Endothelial cell of umbilical vein (primary cell): ENCODE measurements at regions not wholly inside any gene's neighbourhood (a gene's known extent, or its start where the extent isn't known, plus 50 kb on each side); places are given as distances from the start of the nearest gene placed in this dataset.

ENCODE experiments used
- BruUV-seq: library from RNA; stranded (reverse); fragments of 400-500 nt; replicated peaks from 2 replicates; lab custom pipeline; 2021; lab: Mats Ljungman, UMichigan
- CTCF ChIA-PET: fragments of 300-600, 350-600 bp; sonication (Branson Sonifier 250); formaldehyde crosslinking; loops from one replicate; lab custom pipeline; 2021; ENCODE audit warnings: antibody characterized with exemption, inconsistent platforms; lab: Charles Lee
- POLR2A ChIA-PET: fragments of 300-600, 350-600 bp; sonication (Branson Sonifier 250); formaldehyde crosslinking; loops from one replicate; lab custom pipeline; 2021; ENCODE audit warnings: antibody characterized with exemption, inconsistent platforms; lab: Charles Lee
- DNase-seq: peaks from one replicate; pipeline ENCODE4 v3.0.0-alpha.2; 2011; ENCODE audit warnings: low read depth, low spot score
- FAIRE-seq: peaks from 2 replicates; lab custom pipeline; 2011; peaks lifted over from hg19 to GRCh38; lab: Jason Lieb, UNC
- H2AFZ ChIP-seq: 2 replicates; pipeline ENCODE4 v1.6.0; 2012; ENCODE audit warnings: low read depth, low read length, control low read depth, inconsistent platforms
- H3K27ac ChIP-seq: 2 replicates; pipeline ENCODE4 v1.5.1; 2011; ENCODE audit warnings: low read depth, mild to moderate bottlenecking, control low read depth, low read length, moderate library complexity; ENCODE audit not compliant: insufficient read depth
- H3K27me3 ChIP-seq, 2 experiments: 2 replicates each; pipeline versions ENCODE4 v1.6.0 to v1.6.1; 2011; ENCODE audit warnings: low read length in 2 of 2, mixed read lengths in 1 of 2; ENCODE audit not compliant: control insufficient read depth in 2 of 2, insufficient read depth in 2 of 2
- H3K36me3 ChIP-seq, 2 experiments: 2 replicates in 1 of 2; 3 replicates in 1 of 2; pipeline ENCODE4 v1.5.1; 2011; ENCODE audit warnings: low read length in 2 of 2, mild to moderate bottlenecking in 1 of 2, moderate library complexity in 1 of 2; ENCODE audit not compliant: control insufficient read depth in 2 of 2, insufficient read depth in 2 of 2; ENCODE audit errors: extremely low read depth in 1 of 2
- H3K4me1 ChIP-seq: 3 replicates; pipeline ENCODE4 v1.5.1; 2011; ENCODE audit warnings: mild to moderate bottlenecking, low read length; ENCODE audit not compliant: control insufficient read depth, insufficient read depth; ENCODE audit errors: extremely low read depth
- H3K4me2 ChIP-seq: 2 replicates; pipeline ENCODE4 v1.6.1; 2011; ENCODE audit warnings: low read length, control low read depth, mixed read lengths; ENCODE audit not compliant: insufficient read depth
- H3K4me3 ChIP-seq, 3 experiments: fragments of 200-600 bp in 1 of 3; sonication (generic), shearing (Covaris generic) in 1 of 3; replicated peaks in 1 of 3; 2 replicates each; pipeline ENCODE4 v1.5.1; 2011 to 2016; ENCODE audit warnings: control low read depth in 3 of 3, low read length in 3 of 3, mild to moderate bottlenecking in 2 of 3, inconsistent platforms in 1 of 3, low read depth in 1 of 3, moderate library complexity in 1 of 3; ENCODE audit not compliant: insufficient read depth in 1 of 3
- H3K79me2 ChIP-seq: 2 replicates; pipeline ENCODE4 v1.6.0; 2012; ENCODE audit warnings: low read length, inconsistent platforms; ENCODE audit not compliant: control insufficient read depth, insufficient read depth
- H3K9ac ChIP-seq: replicated peaks from 2 replicates; pipeline ENCODE3; 2011; ENCODE audit warnings: low read length, control low read depth; ENCODE audit not compliant: insufficient read depth; ENCODE audit errors: extremely low read depth
- H3K9me1 ChIP-seq: replicated peaks from 3 replicates; pipeline ENCODE4 v1.6.0; 2011; ENCODE audit warnings: mild to moderate bottlenecking, low read length; ENCODE audit not compliant: control insufficient read depth, insufficient read depth; ENCODE audit errors: extremely low read depth
- H3K9me3 ChIP-seq: replicated peaks from 2 replicates; pipeline ENCODE4 v1.5.1; 2012; ENCODE audit warnings: low read length, inconsistent platforms; ENCODE audit not compliant: control insufficient read depth, insufficient read depth
- H4K20me1 ChIP-seq: replicated peaks from 2 replicates; pipeline ENCODE3; 2011; ENCODE audit warnings: mild to moderate bottlenecking, low read length; ENCODE audit not compliant: control insufficient read depth, insufficient read depth; ENCODE audit errors: extremely low read depth
- EZH2 ChIP-seq: IDR thresholded peaks from 2 replicates; pipeline ENCODE4 v1.6.1; 2012; ENCODE audit warnings: borderline replicate concordance, low read depth, mild to moderate bottlenecking, moderate library complexity, low read length, inconsistent platforms; ENCODE audit not compliant: severe bottlenecking
- FOS ChIP-seq: IDR thresholded peaks from 2 replicates; pipeline ENCODE4 v1.6.1; 2011; ENCODE audit warnings: mild to moderate bottlenecking, low read length, moderate library complexity, borderline replicate concordance; ENCODE audit not compliant: insufficient read depth
- GATA2 ChIP-seq: IDR thresholded peaks from 2 replicates; pipeline ENCODE4 v1.7.0; 2011; ENCODE audit warnings: low read depth, mild to moderate bottlenecking, moderate library complexity, mixed read lengths, low read length; ENCODE audit not compliant: insufficient read length, insufficient read depth
- JUN ChIP-seq: IDR thresholded peaks from 2 replicates; pipeline ENCODE4 v1.6.1; 2011; ENCODE audit warnings: borderline replicate concordance, low read depth; ENCODE audit not compliant: insufficient read length, insufficient read depth
- MYC ChIP-seq: IDR thresholded peaks from one replicate; pipeline ENCODE4 v1.6.1; 2011; ENCODE audit warnings: mild to moderate bottlenecking, low read depth, low read length
- POLR2A ChIP-seq: IDR thresholded peaks from 2 replicates; pipeline ENCODE4 v1.6.1; 2012; ENCODE audit warnings: low read depth, mild to moderate bottlenecking, control low read depth, low read length
- POLR2AphosphoS5 ChIP-seq: IDR thresholded peaks from 2 replicates; pipeline ENCODE4 v1.6.1; 2012; ENCODE audit warnings: low read depth, mild to moderate bottlenecking, control low read depth, low read length, moderate library complexity; ENCODE audit not compliant: insufficient read depth
- dilution Hi-C: fragments of 300-500 bp; cut with MboI; formaldehyde crosslinking; loops from one replicate; pipeline ENCODE4 v1.15.0; 2019; ENCODE audit warnings: low sequenced_read_pairs; ENCODE audit not compliant: extremely low pct_ligation_motif_present
- intact Hi-C: fragments of 100-400 bp; cut with micrococcal nuclease; formaldehyde crosslinking; loops from one replicate; pipeline ENCODE4 v1.10.0; 2022
- TF ChIP-seq, protein P1 (sequence below): IDR thresholded peaks from 2 replicates; pipeline ENCODE4 v1.6.1; 2011; ENCODE audit not compliant: insufficient read depth, insufficient read length
- TF ChIP-seq, protein P2 (sequence below), 2 donors: IDR thresholded peaks; 1 replicate in 1 of 2; 2 replicates in 1 of 2; pipeline ENCODE4 v1.5.1; 2011; ENCODE audit warnings: low read length in 2 of 2, mild to moderate bottlenecking in 2 of 2, moderate library complexity in 2 of 2, control low read depth in 1 of 2, inconsistent platforms in 1 of 2, low read depth in 1 of 2; ENCODE audit not compliant: insufficient read depth in 1 of 2; ENCODE audit errors: extremely low read depth in 1 of 2

DNA sequence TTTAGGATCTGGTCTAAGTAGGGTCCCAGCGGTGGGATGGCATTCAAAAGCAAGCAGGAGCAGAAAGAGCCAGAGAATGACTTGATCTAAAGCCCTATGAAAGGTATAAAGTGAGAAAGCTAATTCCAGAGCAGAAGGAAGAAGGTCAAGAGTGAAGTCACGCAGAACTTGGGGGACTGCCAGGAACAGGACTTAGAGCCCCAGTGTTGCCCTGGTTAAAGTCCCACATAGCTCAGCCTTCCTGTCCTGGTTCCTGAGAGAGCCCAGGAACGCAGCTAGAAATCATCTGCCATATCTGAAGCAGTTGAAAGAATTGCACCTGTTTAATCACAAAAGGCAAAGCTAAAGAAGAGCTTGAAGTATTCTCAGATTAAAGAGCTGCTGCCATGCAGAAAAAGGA is 160.6 kb upstream of the ATP1B1 start:
- H3K79me2 ChIP-seq = no peaks in the 10 kb centered on the region
- H3K27me3 ChIP-seq = no peaks in the 10 kb centered on the region
- POLR2A ChIA-PET = interaction anchor here (0.6 kb wide), 1 partner anchor 12 kb away, joined by 3 read pairs; no protein-coding TSS in a partner anchor
- FAIRE-seq (peak; percentile 71), DNase-seq (peak; percentile 64)
- intact Hi-C loops = no loop called here
- no peaks in the 10 kb centered on the region for H3K36me3 ChIP-seq
- TF ChIP-seq POLR2A = no peak
- no peak for TF ChIP-seq JUN
- no peak for TF ChIP-seq POLR2AphosphoS5
- no peak for TF ChIP-seq FOS
- TF ChIP-seq, protein P1, sequence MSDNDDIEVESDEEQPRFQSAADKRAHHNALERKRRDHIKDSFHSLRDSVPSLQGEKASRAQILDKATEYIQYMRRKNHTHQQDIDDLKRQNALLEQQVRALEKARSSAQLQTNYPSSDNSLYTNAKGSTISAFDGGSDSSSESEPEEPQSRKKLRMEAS = no peak
- TF ChIP-seq GATA2 = no peak
- TF ChIP-seq EZH2 = no peak
- TF ChIP-seq, protein P2, sequence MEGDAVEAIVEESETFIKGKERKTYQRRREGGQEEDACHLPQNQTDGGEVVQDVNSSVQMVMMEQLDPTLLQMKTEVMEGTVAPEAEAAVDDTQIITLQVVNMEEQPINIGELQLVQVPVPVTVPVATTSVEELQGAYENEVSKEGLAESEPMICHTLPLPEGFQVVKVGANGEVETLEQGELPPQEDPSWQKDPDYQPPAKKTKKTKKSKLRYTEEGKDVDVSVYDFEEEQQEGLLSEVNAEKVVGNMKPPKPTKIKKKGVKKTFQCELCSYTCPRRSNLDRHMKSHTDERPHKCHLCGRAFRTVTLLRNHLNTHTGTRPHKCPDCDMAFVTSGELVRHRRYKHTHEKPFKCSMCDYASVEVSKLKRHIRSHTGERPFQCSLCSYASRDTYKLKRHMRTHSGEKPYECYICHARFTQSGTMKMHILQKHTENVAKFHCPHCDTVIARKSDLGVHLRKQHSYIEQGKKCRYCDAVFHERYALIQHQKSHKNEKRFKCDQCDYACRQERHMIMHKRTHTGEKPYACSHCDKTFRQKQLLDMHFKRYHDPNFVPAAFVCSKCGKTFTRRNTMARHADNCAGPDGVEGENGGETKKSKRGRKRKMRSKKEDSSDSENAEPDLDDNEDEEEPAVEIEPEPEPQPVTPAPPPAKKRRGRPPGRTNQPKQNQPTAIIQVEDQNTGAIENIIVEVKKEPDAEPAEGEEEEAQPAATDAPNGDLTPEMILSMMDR (IDR thresholded peaks at IDR 0.05; ENCODE audit: extremely low read depth in 1 of 2, insufficient read depth in 1 of 2, low read depth in 1 of 2, low read length in 2 of 2) = no peak
- TF ChIP-seq MYC = no peak
- CTCF ChIA-PET = interaction anchor here (0.9 to 1.5 kb wide), 6 partner anchors 9 to 402 kb away, joined by 3 to 6 read pairs (median 4); no protein-coding TSS in a partner anchor
- H3K9me3 ChIP-seq = no peaks in the 10 kb centered on the region
- H3K4me3 ChIP-seq = no peak overlapping the region
- H3K4me1 ChIP-seq = peaks cover 2% of the 10 kb centered on the region
- no peak overlapping the region for H3K4me2 ChIP-seq
- H4K20me1 ChIP-seq = no peaks in the 10 kb centered on the region
- dilution Hi-C loops = no loop called here
- no peak overlapping the region for H3K27ac ChIP-seq
- no peaks in the 10 kb centered on the region for H3K9me1 ChIP-seq
- no peak overlapping the region for H3K9ac ChIP-seq
- no TSS peak for BruUV-seq
- H2AFZ ChIP-seq = no peak overlapping the region
